Tibial nerve (tissue), 3 donors: ENCODE measurements at regions not wholly inside any gene's neighbourhood (a gene's known extent, or its start where the extent isn't known, plus 50 kb on each side); places are given as distances from the start of the nearest gene placed in this dataset.

Experiments used
- POLR2A ChIP-seq, 2 donors: fragments of 450-650 bp; IDR thresholded peaks; one replicate each; pipeline ENCODE4 v1.6.1; 2017; ENCODE audit warnings: antibody characterized with exemption in 2 of 2, mild to moderate bottlenecking in 2 of 2, moderate library complexity in 2 of 2
- TF ChIP-seq, protein P1 (sequence below), 5 experiments: fragments of 200-600 bp in 3 of 5; fragments of 450-650 bp in 2 of 5; sonication (generic) in 3 of 5; IDR thresholded peaks; one replicate each; pipeline ENCODE4 v1.5.1; 2016 to 2019; ENCODE audit warnings: antibody characterized with exemption in 5 of 5, mild to moderate bottlenecking in 3 of 5, moderate library complexity in 2 of 5

DNA sequence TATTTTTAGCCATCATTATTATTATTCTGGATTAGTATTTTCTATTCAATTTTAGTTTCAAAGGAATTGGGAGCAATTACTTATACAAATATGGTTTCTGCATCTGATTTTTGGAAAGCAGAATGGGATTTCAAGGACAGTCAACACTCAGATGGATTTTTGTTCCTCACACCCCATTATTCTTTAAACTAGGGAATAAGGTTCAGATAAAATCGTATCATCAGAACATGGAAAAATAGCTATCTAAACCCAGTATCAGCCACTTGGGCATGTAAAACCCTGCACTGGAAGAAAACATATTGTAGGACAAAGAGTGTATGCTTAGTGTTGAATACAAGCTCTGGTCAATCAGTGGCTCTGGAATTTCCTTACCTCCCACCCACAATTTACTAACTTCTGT lies 452.5 kb downstream of the ZNF516 start:
- TF ChIP-seq, protein P1, sequence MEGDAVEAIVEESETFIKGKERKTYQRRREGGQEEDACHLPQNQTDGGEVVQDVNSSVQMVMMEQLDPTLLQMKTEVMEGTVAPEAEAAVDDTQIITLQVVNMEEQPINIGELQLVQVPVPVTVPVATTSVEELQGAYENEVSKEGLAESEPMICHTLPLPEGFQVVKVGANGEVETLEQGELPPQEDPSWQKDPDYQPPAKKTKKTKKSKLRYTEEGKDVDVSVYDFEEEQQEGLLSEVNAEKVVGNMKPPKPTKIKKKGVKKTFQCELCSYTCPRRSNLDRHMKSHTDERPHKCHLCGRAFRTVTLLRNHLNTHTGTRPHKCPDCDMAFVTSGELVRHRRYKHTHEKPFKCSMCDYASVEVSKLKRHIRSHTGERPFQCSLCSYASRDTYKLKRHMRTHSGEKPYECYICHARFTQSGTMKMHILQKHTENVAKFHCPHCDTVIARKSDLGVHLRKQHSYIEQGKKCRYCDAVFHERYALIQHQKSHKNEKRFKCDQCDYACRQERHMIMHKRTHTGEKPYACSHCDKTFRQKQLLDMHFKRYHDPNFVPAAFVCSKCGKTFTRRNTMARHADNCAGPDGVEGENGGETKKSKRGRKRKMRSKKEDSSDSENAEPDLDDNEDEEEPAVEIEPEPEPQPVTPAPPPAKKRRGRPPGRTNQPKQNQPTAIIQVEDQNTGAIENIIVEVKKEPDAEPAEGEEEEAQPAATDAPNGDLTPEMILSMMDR (IDR thresholded peaks at IDR 0.05): no peak
- TF ChIP-seq POLR2A (IDR thresholded peaks at IDR 0.05): no peak
